Activated CD8-positive, alpha-beta memory T cell treated with anti-CD3 and anti-CD28 coated beads, Interleukin-2, amount 50 U/mL, for 24 hours (primary cell): ENCODE measurements at regions not wholly inside any gene's neighbourhood (a gene's known extent, or its start where the extent isn't known, plus 50 kb on each side); places are given as distances from the start of the nearest gene placed in this dataset.

ENCODE experiments used
- DNase-seq: peaks from one replicate; pipeline ENCODE4 v3.0.0-alpha.2; 2020; ENCODE audit errors: extremely low read depth

- DNase-seq: no peak
These were observed 128.1 kb upstream of the CCDC54 start for GRCh38 chr3:107249132-107249531.

- no peak for DNase-seq
These were observed 127.0 kb upstream of the CCDC54 start for GRCh38 chr3:107250221-107250620.

- no peak for DNase-seq
These were observed 125.4 kb upstream of the CCDC54 start for GRCh38 chr3:107251819-107252218.

- no peak for DNase-seq
These were observed 120.3 kb upstream of the CCDC54 start for GRCh38 chr3:107256963-107257362.

GRCh38 chr3:107258300-107258699, 118.9 kb upstream of the CCDC54 start:
- no peak for DNase-seq

GRCh38 chr3:107260207-107260606, 117.0 kb upstream of the CCDC54 start:
- no peak for DNase-seq

- DNase-seq: no peak
These were observed 113.8 kb upstream of the CCDC54 start for GRCh38 chr3:107263269-107264021.

- DNase-seq: no peak
These were observed 112.4 kb upstream of the CCDC54 start for GRCh38 chr3:107264888-107265287.

GRCh38 chr3:107265526-107265925, 111.7 kb upstream of the CCDC54 start:
- DNase-seq: no peak

GRCh38 chr3:107268469-107268868, 108.8 kb upstream of the CCDC54 start:
- DNase-seq: no peak

GRCh38 chr3:107269136-107269535, 108.1 kb upstream of the CCDC54 start:
- DNase-seq: no peak

- no peak for DNase-seq
These were observed 105.4 kb upstream of the CCDC54 start for GRCh38 chr3:107271787-107272387.

GRCh38 chr3:107272471-107272870, 104.8 kb upstream of the CCDC54 start:
- DNase-seq: no peak

GRCh38 chr3:107272885-107273284, 104.4 kb upstream of the CCDC54 start:
- DNase-seq: no peak

GRCh38 chr3:107273771-107274170, 103.5 kb upstream of the CCDC54 start:
- no peak for DNase-seq

GRCh38 chr3:107275511-107275910, 101.7 kb upstream of the CCDC54 start:
- DNase-seq: no peak

- no peak for DNase-seq
These were observed 93.3 kb upstream of the CCDC54 start for GRCh38 chr3:107283948-107284347.

- DNase-seq: no peak
These were observed 92.6 kb upstream of the CCDC54 start for GRCh38 chr3:107284612-107285011.

GRCh38 chr3:107285197-107285596, 92.0 kb upstream of the CCDC54 start:
- no peak for DNase-seq

GRCh38 chr3:107289354-107289753, 87.9 kb upstream of the CCDC54 start:
- DNase-seq: no peak

GRCh38 chr3:107294117-107294516, 83.1 kb upstream of the CCDC54 start:
- no peak for DNase-seq

- DNase-seq: no peak
These were observed 79.6 kb upstream of the CCDC54 start for GRCh38 chr3:107297597-107297996.

- no peak for DNase-seq
These were observed 70.0 kb upstream of the CCDC54 start for GRCh38 chr3:107307205-107307604.

GRCh38 chr3:107308716-107309115, 68.5 kb upstream of the CCDC54 start:
- DNase-seq: no peak
